H1 (cell line): ENCODE measurements at regions not wholly inside any gene's neighbourhood (a gene's known extent, or its start where the extent isn't known, plus 50 kb on each side); places are given as distances from the start of the nearest gene placed in this dataset.

ENCODE experiments used
- CEBPB ChIP-seq: IDR thresholded peaks from 2 replicates; pipeline ENCODE4 v1.6.1; 2012; ENCODE audit warnings: low read depth, low read length
- NRF1 ChIP-seq: IDR thresholded peaks from 2 replicates; pipeline ENCODE4 v1.6.1; 2011; ENCODE audit warnings: mild to moderate bottlenecking, low read depth, low read length, improper control_type of control experiment
- POLR2A ChIP-seq, 2 experiments: IDR thresholded peaks; 1 replicate in 1 of 2; 2 replicates in 1 of 2; pipeline ENCODE4 v1.6.1; 2011; ENCODE audit warnings: low read depth in 2 of 2, low read length in 2 of 2, mild to moderate bottlenecking in 2 of 2; ENCODE audit errors: control extremely low read depth in 1 of 2
- RXRA ChIP-seq: IDR thresholded peaks from 2 replicates; pipeline ENCODE4 v1.6.1; 2011; ENCODE audit warnings: low read depth, mild to moderate bottlenecking, low read length, moderate library complexity; ENCODE audit not compliant: insufficient read depth
- SP1 ChIP-seq: IDR thresholded peaks from 2 replicates; pipeline ENCODE4 v1.6.1; 2011; ENCODE audit warnings: low read depth, low read length
- TF ChIP-seq, protein P1 (sequence below): IDR thresholded peaks from 2 replicates; pipeline ENCODE4 v1.6.1; 2012; ENCODE audit warnings: inconsistent platforms
- TF ChIP-seq, protein P2 (sequence below), 3 experiments: IDR thresholded peaks; 1 replicate in 2 of 3; 2 replicates in 1 of 3; pipeline versions ENCODE4 v1.5.1 to v1.6.1; 2011; ENCODE audit warnings: low read length in 3 of 3, mild to moderate bottlenecking in 3 of 3, inconsistent platforms in 2 of 3, low read depth in 1 of 3, moderate library complexity in 1 of 3; ENCODE audit not compliant: insufficient read depth in 1 of 3; ENCODE audit errors: control extremely low read depth in 1 of 3
- TF ChIP-seq, protein P3 (sequence below): IDR thresholded peaks from 2 replicates; pipeline ENCODE4 v1.6.1; 2012; ENCODE audit warnings: low read length, inconsistent platforms

DNA sequence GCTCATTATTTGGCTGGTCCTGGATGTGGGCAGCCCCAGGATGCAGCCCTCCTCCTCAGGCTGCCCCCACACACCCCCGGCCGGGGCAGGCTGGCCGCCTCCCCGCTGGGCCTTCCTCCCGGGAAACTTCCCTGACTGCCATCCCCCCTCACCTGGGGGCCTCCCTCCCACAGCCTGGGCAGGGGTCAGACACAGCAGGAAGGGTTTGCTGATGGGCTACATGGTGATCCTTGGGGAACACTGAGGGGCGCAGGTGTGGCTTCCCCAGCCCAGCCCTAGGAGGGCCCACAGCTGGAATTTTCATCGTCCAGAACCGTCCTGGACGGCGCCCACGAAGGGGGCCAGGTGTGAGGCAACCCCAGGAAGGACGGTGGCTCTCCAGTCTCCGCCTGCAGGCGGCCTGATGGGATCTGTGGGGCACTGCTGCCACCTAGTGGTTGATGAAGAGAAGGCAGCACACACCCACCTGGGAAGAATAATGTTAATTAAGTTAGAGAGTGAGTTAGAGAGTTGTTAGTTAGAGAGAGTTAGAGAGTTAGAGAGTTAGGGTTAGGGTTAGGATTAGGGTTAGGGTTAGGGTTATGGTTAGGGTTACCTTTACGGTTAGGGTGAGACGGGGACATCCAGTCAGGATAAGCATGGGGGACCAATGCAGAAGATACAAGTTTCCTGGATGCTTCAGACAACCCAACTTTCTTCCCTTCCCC, 75.9 kb upstream of the PRR5 start (continued):
- TF ChIP-seq CEBPB (peak; percentile 86), NRF1 (no peak), POLR2A (IDR thresholded peaks at IDR 0.05; ENCODE audit: control extremely low read depth in 1 of 2, low read depth in 2 of 2, low read length in 2 of 2) (no peak), RXRA (peak; percentile 59; the same call in 1 of the 2 replicates), SP1 (0 out of 2 replicates have a peak, but pooled peaks have one; percentile 21)
- TF ChIP-seq, protein P1, sequence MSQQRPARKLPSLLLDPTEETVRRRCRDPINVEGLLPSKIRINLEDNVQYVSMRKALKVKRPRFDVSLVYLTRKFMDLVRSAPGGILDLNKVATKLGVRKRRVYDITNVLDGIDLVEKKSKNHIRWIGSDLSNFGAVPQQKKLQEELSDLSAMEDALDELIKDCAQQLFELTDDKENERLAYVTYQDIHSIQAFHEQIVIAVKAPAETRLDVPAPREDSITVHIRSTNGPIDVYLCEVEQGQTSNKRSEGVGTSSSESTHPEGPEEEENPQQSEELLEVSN, result no peak
- TF ChIP-seq, protein P2, sequence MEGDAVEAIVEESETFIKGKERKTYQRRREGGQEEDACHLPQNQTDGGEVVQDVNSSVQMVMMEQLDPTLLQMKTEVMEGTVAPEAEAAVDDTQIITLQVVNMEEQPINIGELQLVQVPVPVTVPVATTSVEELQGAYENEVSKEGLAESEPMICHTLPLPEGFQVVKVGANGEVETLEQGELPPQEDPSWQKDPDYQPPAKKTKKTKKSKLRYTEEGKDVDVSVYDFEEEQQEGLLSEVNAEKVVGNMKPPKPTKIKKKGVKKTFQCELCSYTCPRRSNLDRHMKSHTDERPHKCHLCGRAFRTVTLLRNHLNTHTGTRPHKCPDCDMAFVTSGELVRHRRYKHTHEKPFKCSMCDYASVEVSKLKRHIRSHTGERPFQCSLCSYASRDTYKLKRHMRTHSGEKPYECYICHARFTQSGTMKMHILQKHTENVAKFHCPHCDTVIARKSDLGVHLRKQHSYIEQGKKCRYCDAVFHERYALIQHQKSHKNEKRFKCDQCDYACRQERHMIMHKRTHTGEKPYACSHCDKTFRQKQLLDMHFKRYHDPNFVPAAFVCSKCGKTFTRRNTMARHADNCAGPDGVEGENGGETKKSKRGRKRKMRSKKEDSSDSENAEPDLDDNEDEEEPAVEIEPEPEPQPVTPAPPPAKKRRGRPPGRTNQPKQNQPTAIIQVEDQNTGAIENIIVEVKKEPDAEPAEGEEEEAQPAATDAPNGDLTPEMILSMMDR (IDR thresholded peaks at IDR 0.05; ENCODE audit: control extremely low read depth in 1 of 3, insufficient read depth in 1 of 3, low read depth in 1 of 3, low read length in 3 of 3), result peak; percentile 85 to 99 (median 90)
- TF ChIP-seq, protein P3, sequence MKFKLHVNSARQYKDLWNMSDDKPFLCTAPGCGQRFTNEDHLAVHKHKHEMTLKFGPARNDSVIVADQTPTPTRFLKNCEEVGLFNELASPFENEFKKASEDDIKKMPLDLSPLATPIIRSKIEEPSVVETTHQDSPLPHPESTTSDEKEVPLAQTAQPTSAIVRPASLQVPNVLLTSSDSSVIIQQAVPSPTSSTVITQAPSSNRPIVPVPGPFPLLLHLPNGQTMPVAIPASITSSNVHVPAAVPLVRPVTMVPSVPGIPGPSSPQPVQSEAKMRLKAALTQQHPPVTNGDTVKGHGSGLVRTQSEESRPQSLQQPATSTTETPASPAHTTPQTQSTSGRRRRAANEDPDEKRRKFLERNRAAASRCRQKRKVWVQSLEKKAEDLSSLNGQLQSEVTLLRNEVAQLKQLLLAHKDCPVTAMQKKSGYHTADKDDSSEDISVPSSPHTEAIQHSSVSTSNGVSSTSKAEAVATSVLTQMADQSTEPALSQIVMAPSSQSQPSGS, result 0 out of 2 replicates have a peak, but pooled peaks have one; percentile 46
